Prostate gland (tissue), 2 donors: ENCODE measurements at regions not wholly inside any gene's neighbourhood (a gene's known extent, or its start where the extent isn't known, plus 50 kb on each side); places are given as distances from the start of the nearest gene placed in this dataset.

Source experiments
- DNase-seq: peaks from one replicate; pipeline ENCODE4 v3.0.0-alpha.2; 2019; ENCODE audit warnings: low spot score
- H3K27ac ChIP-seq, 2 donors: fragments of 200-600 bp; sonication (generic); 2 replicates each; pipeline ENCODE4 v1.5.1; 2017 to 2019
- H3K27me3 ChIP-seq: fragments of 200-600 bp; sonication (generic); replicated peaks from 2 replicates; pipeline ENCODE4 v1.5.1; 2019; ENCODE audit not compliant: insufficient read depth
- H3K36me3 ChIP-seq, 2 donors: fragments of 200-600 bp; sonication (generic); 1 replicate in 1 of 2; 2 replicates in 1 of 2; pipeline versions ENCODE4 v1.5.1 to v1.8.1; 2017 to 2019
- H3K4me1 ChIP-seq: fragments of 200-600 bp; sonication (generic); replicated peaks from 2 replicates; pipeline ENCODE4 v1.5.1; 2019
- H3K4me3 ChIP-seq, 2 donors: fragments of 200-600 bp; sonication (generic); 2 replicates each; pipeline ENCODE4 v1.5.1; 2017 to 2019
- H3K9me3 ChIP-seq: fragments of 200-600 bp; sonication (generic); 2 replicates; pipeline ENCODE4 v1.5.1; 2017
- POLR2A ChIP-seq: fragments of 450-650 bp; IDR thresholded peaks from one replicate; pipeline ENCODE4 v1.6.1; 2016; ENCODE audit warnings: antibody characterized with exemption, mild to moderate bottlenecking
- POLR2AphosphoS5 ChIP-seq: sonication (generic); formaldehyde crosslinking; IDR thresholded peaks from one replicate; pipeline ENCODE4 v1.6.1; 2017; ENCODE audit warnings: antibody characterized with exemption
- WGBS: methylation state at CpG from one replicate; pipeline ENCODE4 v1.1.5; 2018; 5-methylcytosine and 5-hydroxymethylcytosine counted together
- intact Hi-C: fragments of 100-400 bp; cut with DNase I; formaldehyde crosslinking; loops from one replicate; pipeline ENCODE4 v1.14.2; 2022
- TF ChIP-seq, protein P1 (sequence below), 4 experiments: fragments of 200-600 bp in 2 of 4; fragments of 450-650 bp in 2 of 4; sonication (generic) in 2 of 4; IDR thresholded peaks; 1 replicate in 3 of 4; 2 replicates in 1 of 4; pipeline ENCODE4 v1.5.1; 2016 to 2019; ENCODE audit warnings: antibody characterized with exemption in 4 of 4, mild to moderate bottlenecking in 2 of 4, moderate library complexity in 2 of 4

DNA sequence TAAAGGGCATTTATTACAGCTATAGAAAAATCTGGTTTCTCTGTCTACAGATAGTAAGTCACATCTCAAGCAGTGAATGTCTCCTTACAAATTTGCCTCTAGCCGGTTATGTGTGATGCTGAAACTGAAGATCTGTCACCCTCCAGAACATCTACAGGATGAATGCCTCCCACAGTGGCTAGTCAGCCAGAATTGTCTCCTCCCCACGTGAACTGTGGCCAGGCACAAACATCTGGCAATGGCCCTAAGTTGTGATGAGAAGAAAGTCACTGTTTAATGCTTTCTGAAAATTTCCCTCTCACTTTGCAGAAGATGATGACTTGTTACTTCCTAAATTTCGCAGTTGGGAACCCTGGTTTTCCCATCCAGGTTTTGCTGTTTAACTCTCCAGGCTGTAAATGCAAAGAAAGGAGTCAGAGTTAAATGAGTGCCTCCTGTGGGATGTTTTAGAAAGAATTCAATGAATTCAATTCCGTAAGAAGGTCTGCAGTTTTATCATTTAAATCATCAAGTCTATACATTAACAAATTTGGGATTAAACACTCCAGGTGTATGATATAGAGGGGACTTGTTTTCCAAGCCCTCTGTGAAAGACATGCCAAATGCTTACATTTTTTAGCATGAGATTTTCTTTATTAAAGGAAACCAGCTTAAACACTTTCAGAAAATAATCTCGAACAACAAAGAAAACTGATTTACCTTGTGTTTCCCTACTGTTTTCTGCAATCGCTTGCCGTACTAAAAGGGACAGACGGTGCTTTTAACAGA is 55.4 kb upstream of the TLR3 start:
- no peak overlapping the region for H3K27ac ChIP-seq
- H3K9me3 ChIP-seq: no peaks in the 10 kb centered on the region
- no peaks in the 10 kb centered on the region for H3K4me1 ChIP-seq
- H3K36me3 ChIP-seq: no peaks in the 10 kb centered on the region
- WGBS: 64% methylated on average over 8 of the region's 8 CpGs
- DNase-seq: no peak
- TF ChIP-seq, protein P1, sequence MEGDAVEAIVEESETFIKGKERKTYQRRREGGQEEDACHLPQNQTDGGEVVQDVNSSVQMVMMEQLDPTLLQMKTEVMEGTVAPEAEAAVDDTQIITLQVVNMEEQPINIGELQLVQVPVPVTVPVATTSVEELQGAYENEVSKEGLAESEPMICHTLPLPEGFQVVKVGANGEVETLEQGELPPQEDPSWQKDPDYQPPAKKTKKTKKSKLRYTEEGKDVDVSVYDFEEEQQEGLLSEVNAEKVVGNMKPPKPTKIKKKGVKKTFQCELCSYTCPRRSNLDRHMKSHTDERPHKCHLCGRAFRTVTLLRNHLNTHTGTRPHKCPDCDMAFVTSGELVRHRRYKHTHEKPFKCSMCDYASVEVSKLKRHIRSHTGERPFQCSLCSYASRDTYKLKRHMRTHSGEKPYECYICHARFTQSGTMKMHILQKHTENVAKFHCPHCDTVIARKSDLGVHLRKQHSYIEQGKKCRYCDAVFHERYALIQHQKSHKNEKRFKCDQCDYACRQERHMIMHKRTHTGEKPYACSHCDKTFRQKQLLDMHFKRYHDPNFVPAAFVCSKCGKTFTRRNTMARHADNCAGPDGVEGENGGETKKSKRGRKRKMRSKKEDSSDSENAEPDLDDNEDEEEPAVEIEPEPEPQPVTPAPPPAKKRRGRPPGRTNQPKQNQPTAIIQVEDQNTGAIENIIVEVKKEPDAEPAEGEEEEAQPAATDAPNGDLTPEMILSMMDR (IDR thresholded peaks at IDR 0.05): no peak
- TF ChIP-seq POLR2AphosphoS5 (no peak), POLR2A (no peak)
- no peaks in the 10 kb centered on the region for H3K27me3 ChIP-seq
- intact Hi-C loops: no loop called here
- no peak overlapping the region for H3K4me3 ChIP-seq

DNA sequence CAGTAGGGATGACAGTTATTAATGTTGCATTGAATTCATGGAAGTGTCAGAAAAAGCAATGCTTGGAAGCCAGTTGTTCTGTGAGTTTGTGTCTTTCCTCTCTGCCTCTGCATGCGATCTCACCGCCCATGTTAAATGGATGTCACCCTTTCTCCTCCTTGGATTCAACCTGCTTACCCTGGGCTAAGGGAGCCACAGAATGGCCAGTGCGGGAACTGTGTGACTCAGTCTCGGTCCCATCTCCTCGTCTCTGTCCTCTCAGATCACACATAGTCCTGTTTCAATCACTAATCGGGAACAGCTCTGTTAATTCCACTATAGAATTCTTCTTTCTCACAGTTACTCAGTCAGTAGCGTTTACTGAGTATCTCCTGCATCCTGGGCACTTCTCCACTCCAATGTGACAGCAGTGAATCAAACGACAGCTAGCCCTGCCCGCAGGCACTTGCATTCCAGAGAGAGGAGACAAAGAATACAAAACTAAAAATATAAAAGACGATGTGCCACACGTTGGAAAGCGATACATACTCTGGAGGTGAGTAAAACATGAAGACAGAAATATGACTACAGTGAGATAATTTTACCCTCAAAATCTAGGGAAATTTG is 53.6 kb upstream of the TLR3 start:
- intact Hi-C loops: no loop called here
- Histone ChIP-seq H3K27me3 (no peaks in the 10 kb centered on the region), H3K9me3 (no peaks in the 10 kb centered on the region), H3K4me1 (no peaks in the 10 kb centered on the region), H3K27ac (no peak overlapping the region), H3K36me3 (no peaks in the 10 kb centered on the region), H3K4me3 (no peak overlapping the region)
- TF ChIP-seq POLR2AphosphoS5: no peak
- TF ChIP-seq, protein P1 (IDR thresholded peaks at IDR 0.05): no peak
- WGBS: 74% methylated on average over 12 of the region's 12 CpGs
- DNase-seq: no peak

DNA sequence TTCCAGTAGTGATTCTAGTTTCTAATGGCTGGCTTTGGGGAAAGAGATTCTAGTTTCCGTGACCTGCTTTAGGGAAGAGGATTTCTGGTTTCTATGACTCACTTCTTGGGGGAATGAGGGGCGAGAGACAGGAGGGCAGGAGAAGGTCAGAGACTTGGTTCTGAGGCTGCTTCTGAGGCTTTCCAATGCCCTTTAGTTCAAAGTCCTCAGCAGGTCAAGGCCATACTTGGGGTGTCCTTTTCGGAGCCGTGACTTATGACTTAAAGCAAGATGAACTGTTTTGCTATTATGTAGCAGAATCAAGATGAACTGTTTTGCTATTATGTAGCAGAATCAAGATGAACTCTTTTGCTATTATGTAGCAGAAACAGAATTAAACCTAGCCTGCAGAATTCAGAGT is 52.2 kb upstream of the TLR3 start:
- no peak for DNase-seq
- no peak for TF ChIP-seq POLR2AphosphoS5
- TF ChIP-seq, protein P1 (IDR thresholded peaks at IDR 0.05): no peak
- TF ChIP-seq POLR2A: no peak
- no peaks in the 10 kb centered on the region for H3K4me1 ChIP-seq
- H3K9me3 ChIP-seq: no peaks in the 10 kb centered on the region
- WGBS: 92% methylated on average over 4 of the region's 4 CpGs
- no peak overlapping the region for H3K4me3 ChIP-seq
- no peak overlapping the region for H3K27ac ChIP-seq
- H3K36me3 ChIP-seq: no peaks in the 10 kb centered on the region
- intact Hi-C loops: no loop called here
- H3K27me3 ChIP-seq: no peaks in the 10 kb centered on the region

DNA sequence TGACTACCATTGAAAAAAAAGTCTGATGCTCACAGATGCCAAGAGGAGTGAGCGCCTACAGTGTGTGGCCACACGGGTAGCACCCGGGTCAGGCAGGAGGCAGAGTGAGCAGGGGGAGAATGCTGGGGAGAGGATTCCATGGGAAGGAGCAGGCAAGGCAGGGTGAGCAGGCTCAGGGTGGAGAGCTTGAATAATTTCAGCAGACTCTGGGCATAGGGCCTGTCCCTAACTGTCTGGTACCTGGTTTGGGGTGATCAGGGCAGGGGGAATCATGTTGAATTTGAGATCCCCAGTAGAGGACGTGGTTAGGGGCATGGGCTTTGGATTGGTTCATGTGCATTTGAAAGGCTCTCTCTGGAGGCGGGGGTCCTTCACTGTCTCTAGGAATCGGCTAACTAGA is 51.2 kb upstream of the TLR3 start:
- 93% methylated on average over 6 of the region's 6 CpGs for WGBS
- TF ChIP-seq POLR2AphosphoS5: no peak
- no peak for TF ChIP-seq POLR2A
- TF ChIP-seq, protein P1 (IDR thresholded peaks at IDR 0.05): no peak
- no peaks in the 10 kb centered on the region for H3K36me3 ChIP-seq
- H3K27ac ChIP-seq: no peak overlapping the region
- H3K4me3 ChIP-seq: no peak overlapping the region
- H3K27me3 ChIP-seq: no peaks in the 10 kb centered on the region
- no peak for DNase-seq
- intact Hi-C loops: no loop called here
- H3K4me1 ChIP-seq: no peaks in the 10 kb centered on the region
- no peaks in the 10 kb centered on the region for H3K9me3 ChIP-seq

DNA sequence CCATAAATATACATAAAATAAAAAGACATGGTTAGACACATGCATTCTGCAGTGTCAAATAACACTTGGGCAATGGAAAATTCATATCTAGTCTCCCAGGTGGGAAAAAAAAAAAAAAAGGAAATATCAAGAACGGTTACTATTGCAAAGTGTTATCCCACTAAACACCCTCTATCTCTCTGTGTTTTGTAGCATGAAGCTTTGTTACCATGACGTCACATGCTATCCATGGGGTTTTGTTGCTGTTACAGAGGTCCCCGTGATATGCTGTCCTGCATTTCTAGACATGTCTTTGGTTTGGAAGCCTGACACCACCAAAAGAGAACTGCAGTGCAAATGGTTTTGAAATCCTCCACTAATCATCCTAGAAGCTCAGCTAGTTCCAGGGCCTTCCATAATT is 50.7 kb upstream of the TLR3 start:
- no peaks in the 10 kb centered on the region for H3K4me1 ChIP-seq
- TF ChIP-seq, protein P1 (IDR thresholded peaks at IDR 0.05): no peak
- TF ChIP-seq POLR2AphosphoS5 (no peak), POLR2A (no peak)
- intact Hi-C loops: no loop called here
- H3K4me3 ChIP-seq: no peak overlapping the region
- WGBS: 63% methylated on average over 3 of the region's 3 CpGs
- DNase-seq: no peak
- no peaks in the 10 kb centered on the region for H3K36me3 ChIP-seq
- no peaks in the 10 kb centered on the region for H3K9me3 ChIP-seq
- H3K27ac ChIP-seq: no peak overlapping the region
- H3K27me3 ChIP-seq: no peaks in the 10 kb centered on the region
